ENCODE measurements at regions not wholly inside any gene's neighbourhood (a gene's known extent, or its start where the extent isn't known, plus 50 kb on each side); places are given as distances from the start of the nearest gene placed in this dataset.

- no peaks in the 10 kb centered on the region for H3K36me3 ChIP-seq (ENCODE audit: control insufficient read depth, insufficient read depth, low read length)
- peaks cover 5% of the 10 kb centered on the region for H3K4me1 ChIP-seq (ENCODE audit: control insufficient read depth, insufficient read depth, low read length)
- no peak overlapping the region for H3K9ac ChIP-seq (ENCODE audit: low read length)
- no peak overlapping the region for H3K4me3 ChIP-seq (ENCODE audit: low read length)
- no peaks in the 10 kb centered on the region for H3K27me3 ChIP-seq (ENCODE audit: control insufficient read depth, insufficient read depth, low read length)
- no peak overlapping the region for H3K27ac ChIP-seq (ENCODE audit: low read depth, low read length)
These were observed 271.4 kb upstream of the HDAC4 start for GRCh38 chr2:239671916-239672849.

- peaks cover 5% of the 10 kb centered on the region for H3K4me1 ChIP-seq (ENCODE audit: control insufficient read depth, insufficient read depth, low read length)
- no peak overlapping the region for H3K4me3 ChIP-seq (ENCODE audit: low read length)
- no peaks in the 10 kb centered on the region for H3K36me3 ChIP-seq (ENCODE audit: control insufficient read depth, insufficient read depth, low read length)
- H3K9ac ChIP-seq (ENCODE audit: low read length) = no peak overlapping the region
- no peak overlapping the region for H3K27ac ChIP-seq (ENCODE audit: low read depth, low read length)
- no peaks in the 10 kb centered on the region for H3K27me3 ChIP-seq (ENCODE audit: control insufficient read depth, insufficient read depth, low read length)
These were observed 270.7 kb upstream of the HDAC4 start for GRCh38 chr2:239671471-239671870.

- Histone ChIP-seq H3K4me1 (ENCODE audit: control insufficient read depth, insufficient read depth, low read length) (peaks cover 5% of the 10 kb centered on the region), H3K27me3 (ENCODE audit: control insufficient read depth, insufficient read depth, low read length) (no peaks in the 10 kb centered on the region), H3K27ac (ENCODE audit: low read depth, low read length) (peak overlapping the region; percentile 22), H3K9ac (ENCODE audit: low read length) (no peak overlapping the region), H3K36me3 (ENCODE audit: control insufficient read depth, insufficient read depth, low read length) (no peaks in the 10 kb centered on the region), H3K4me3 (ENCODE audit: low read length) (no peak overlapping the region)
These were observed 269.8 kb upstream of the HDAC4 start for GRCh38 chr2:239670463-239671120.

DNA sequence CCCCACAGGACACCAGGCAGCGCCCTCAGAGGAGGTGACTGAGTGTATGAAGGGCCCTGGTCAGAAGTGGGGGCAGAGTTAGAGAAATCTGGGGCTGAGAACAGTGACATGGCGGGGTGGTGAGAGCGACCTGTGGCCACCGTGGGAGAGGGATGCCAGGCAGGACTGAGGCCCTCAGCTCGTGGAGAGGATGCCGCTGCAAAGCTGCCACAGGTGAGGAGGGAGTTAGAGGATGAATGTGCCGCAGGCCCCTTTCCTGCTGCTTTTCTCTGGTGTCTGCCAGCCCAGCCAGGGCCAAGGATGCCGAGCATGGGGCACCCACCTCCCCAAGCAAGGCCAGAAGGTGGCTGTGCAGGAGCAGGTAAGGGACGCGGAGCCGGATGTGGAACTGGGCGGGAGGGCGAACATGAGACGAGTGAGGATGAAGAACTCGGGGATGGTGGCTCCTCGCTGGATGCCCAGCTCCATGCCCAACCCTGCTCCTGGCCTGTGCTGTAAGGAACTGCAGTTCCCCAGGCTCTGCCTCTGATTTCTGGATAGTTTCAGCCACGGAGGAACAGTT lies 269.2 kb upstream of the HDAC4 start:
- Histone ChIP-seq H3K9ac (ENCODE audit: low read length) (no peak overlapping the region), H3K4me1 (ENCODE audit: control insufficient read depth, insufficient read depth, low read length) (peaks cover 5% of the 10 kb centered on the region), H3K27ac (ENCODE audit: low read depth, low read length) (no peak overlapping the region), H3K4me3 (ENCODE audit: low read length) (no peak overlapping the region), H3K36me3 (ENCODE audit: control insufficient read depth, insufficient read depth, low read length) (no peaks in the 10 kb centered on the region), H3K27me3 (ENCODE audit: control insufficient read depth, insufficient read depth, low read length) (no peaks in the 10 kb centered on the region)

DNA sequence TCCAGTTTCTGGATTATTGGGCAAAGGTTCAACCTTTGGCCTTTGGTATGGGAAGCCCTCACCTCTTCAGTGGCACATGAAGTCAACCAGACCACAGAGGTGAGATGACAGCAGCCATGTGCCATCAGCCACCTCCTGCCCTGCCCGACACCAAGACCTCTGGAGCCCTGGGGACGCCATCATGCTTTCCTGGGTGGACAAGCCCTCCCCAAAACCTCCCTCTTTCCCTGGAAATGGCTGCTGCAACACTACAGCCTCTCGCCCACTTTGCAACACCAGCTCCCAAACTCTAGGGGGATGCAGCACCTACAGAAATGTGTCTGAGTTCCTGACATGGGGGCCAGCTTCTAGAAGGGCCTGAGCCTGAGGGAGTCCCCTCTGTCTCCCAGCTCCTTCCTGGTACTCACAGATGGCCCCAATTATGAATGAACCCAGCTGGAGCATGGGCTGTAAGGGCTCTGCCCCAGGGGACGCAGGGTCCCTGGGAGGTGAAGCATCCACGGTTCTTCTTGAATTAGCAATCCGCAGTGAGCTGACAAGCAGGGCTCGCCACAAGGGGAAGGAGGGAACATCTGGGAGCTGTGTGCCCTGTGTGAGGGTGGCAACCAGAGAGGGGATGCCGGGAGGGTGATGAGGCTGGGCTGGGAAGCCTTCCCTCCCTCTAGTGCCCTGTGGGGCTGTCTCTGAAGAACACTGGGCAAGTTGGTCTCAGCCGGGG lies 268.5 kb upstream of the HDAC4 start:
- Histone ChIP-seq H3K36me3 (ENCODE audit: control insufficient read depth, insufficient read depth, low read length) (no peaks in the 10 kb centered on the region), H3K9ac (ENCODE audit: low read length) (no peak overlapping the region), H3K27ac (ENCODE audit: low read depth, low read length) (no peak overlapping the region), H3K4me1 (ENCODE audit: control insufficient read depth, insufficient read depth, low read length) (peaks cover 5% of the 10 kb centered on the region), H3K27me3 (ENCODE audit: control insufficient read depth, insufficient read depth, low read length) (no peaks in the 10 kb centered on the region), H3K4me3 (ENCODE audit: low read length) (no peak overlapping the region)

GRCh38 chr2:239668651-239669050 lies 267.8 kb upstream of the HDAC4 start:
- Histone ChIP-seq H3K4me3 (ENCODE audit: low read length) (no peak overlapping the region), H3K36me3 (ENCODE audit: control insufficient read depth, insufficient read depth, low read length) (no peaks in the 10 kb centered on the region), H3K27ac (ENCODE audit: low read depth, low read length) (no peak overlapping the region), H3K9ac (ENCODE audit: low read length) (no peak overlapping the region), H3K4me1 (ENCODE audit: control insufficient read depth, insufficient read depth, low read length) (peaks cover 5% of the 10 kb centered on the region), H3K27me3 (ENCODE audit: control insufficient read depth, insufficient read depth, low read length) (no peaks in the 10 kb centered on the region)

- Histone ChIP-seq H3K9ac (ENCODE audit: low read length) (no peak overlapping the region), H3K27ac (ENCODE audit: low read depth, low read length) (no peak overlapping the region), H3K4me1 (ENCODE audit: control insufficient read depth, insufficient read depth, low read length) (peaks cover 5% of the 10 kb centered on the region), H3K4me3 (ENCODE audit: low read length) (no peak overlapping the region), H3K36me3 (ENCODE audit: control insufficient read depth, insufficient read depth, low read length) (no peaks in the 10 kb centered on the region), H3K27me3 (ENCODE audit: control insufficient read depth, insufficient read depth, low read length) (peaks cover 3% of the 10 kb centered on the region)
These were observed 267.2 kb upstream of the HDAC4 start for GRCh38 chr2:239668042-239668441.

DNA sequence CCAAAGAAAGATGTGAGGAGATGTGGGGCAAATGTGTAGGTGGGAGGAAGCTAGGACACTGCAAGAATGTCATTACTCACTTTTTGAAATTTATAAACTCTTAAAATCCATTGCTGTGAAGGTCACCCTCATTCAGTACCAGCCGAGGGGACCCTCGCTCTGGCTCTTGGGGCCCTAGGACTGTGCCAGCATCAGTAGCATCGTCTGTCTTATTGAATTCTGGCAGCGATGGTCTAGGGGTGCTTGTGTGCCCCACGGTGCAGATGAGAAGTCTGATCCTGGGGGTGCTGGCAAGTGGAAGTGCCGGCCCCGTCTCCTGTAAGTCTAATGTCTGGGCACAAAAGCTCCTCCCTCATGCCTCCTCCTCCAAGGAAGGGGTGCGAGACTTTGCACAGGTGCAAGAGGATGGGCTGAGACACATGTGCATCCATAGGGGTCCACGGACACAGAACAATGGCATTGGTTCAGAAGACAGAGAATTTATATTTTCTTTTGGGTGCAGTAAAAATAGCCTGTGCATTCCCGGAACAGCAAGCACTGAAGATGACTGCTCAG lies 266.7 kb upstream of the HDAC4 start:
- Histone ChIP-seq H3K27ac (ENCODE audit: low read depth, low read length) (no peak overlapping the region), H3K9ac (ENCODE audit: low read length) (no peak overlapping the region), H3K27me3 (ENCODE audit: control insufficient read depth, insufficient read depth, low read length) (peaks cover 3% of the 10 kb centered on the region)

GRCh38 chr2:239666855-239667376 lies 266.1 kb upstream of the HDAC4 start:
- Histone ChIP-seq H3K9ac (ENCODE audit: low read length) (no peak overlapping the region), H3K4me1 (ENCODE audit: control insufficient read depth, insufficient read depth, low read length) (peaks cover 5% of the 10 kb centered on the region), H3K27ac (ENCODE audit: low read depth, low read length) (no peak overlapping the region), H3K27me3 (ENCODE audit: control insufficient read depth, insufficient read depth, low read length) (peaks cover 3% of the 10 kb centered on the region), H3K36me3 (ENCODE audit: control insufficient read depth, insufficient read depth, low read length) (no peaks in the 10 kb centered on the region), H3K4me3 (ENCODE audit: low read length) (no peak overlapping the region)

More for the DNA sequence above, 266.7 kb upstream of the HDAC4 start:
- H3K4me3 ChIP-seq (ENCODE audit: low read length) = no peak overlapping the region
- H3K36me3 ChIP-seq (ENCODE audit: control insufficient read depth, insufficient read depth, low read length) = no peaks in the 10 kb centered on the region
- peaks cover 5% of the 10 kb centered on the region for H3K4me1 ChIP-seq (ENCODE audit: control insufficient read depth, insufficient read depth, low read length)

- peaks cover 5% of the 10 kb centered on the region for H3K4me1 ChIP-seq (ENCODE audit: control insufficient read depth, insufficient read depth, low read length)
- peaks cover 3% of the 10 kb centered on the region for H3K27me3 ChIP-seq (ENCODE audit: control insufficient read depth, insufficient read depth, low read length)
- H3K9ac ChIP-seq (ENCODE audit: low read length) = no peak overlapping the region
- H3K27ac ChIP-seq (ENCODE audit: low read depth, low read length) = no peak overlapping the region
- H3K4me3 ChIP-seq (ENCODE audit: low read length) = no peak overlapping the region
- no peaks in the 10 kb centered on the region for H3K36me3 ChIP-seq (ENCODE audit: control insufficient read depth, insufficient read depth, low read length)
These were observed 265.4 kb upstream of the HDAC4 start for GRCh38 chr2:239666053-239666854.

GRCh38 chr2:239664216-239664810 lies 263.5 kb upstream of the HDAC4 start:
- H3K27ac ChIP-seq (ENCODE audit: low read depth, low read length) = no peak overlapping the region
- peaks cover 3% of the 10 kb centered on the region for H3K27me3 ChIP-seq (ENCODE audit: control insufficient read depth, insufficient read depth, low read length)
- H3K4me3 ChIP-seq (ENCODE audit: low read length) = no peak overlapping the region
- no peaks in the 10 kb centered on the region for H3K36me3 ChIP-seq (ENCODE audit: control insufficient read depth, insufficient read depth, low read length)
- H3K4me1 ChIP-seq (ENCODE audit: control insufficient read depth, insufficient read depth, low read length) = no peaks in the 10 kb centered on the region
- H3K9ac ChIP-seq (ENCODE audit: low read length) = no peak overlapping the region

Measured in rectal smooth muscle tissue (tissue), 1 donor.